C4-2B (cell line): ENCODE measurements at regions not wholly inside any gene's neighbourhood (a gene's known extent, or its start where the extent isn't known, plus 50 kb on each side); places are given as distances from the start of the nearest gene placed in this dataset.

ENCODE experiments used
- H3K27ac ChIP-seq: fragments of 450-650 bp; 2 replicates; pipeline ENCODE4 v1.5.1; 2017
- ZFX ChIP-seq: fragments of 450-650 bp; IDR thresholded peaks from 2 replicates; pipeline ENCODE4 v1.6.1; 2017
- TF ChIP-seq, protein P1 (sequence below): fragments of 450-650 bp; conservative IDR thresholded peaks from 2 replicates; pipeline ENCODE4 v1.5.1; 2017; ENCODE audit warnings: mild to moderate bottlenecking

DNA sequence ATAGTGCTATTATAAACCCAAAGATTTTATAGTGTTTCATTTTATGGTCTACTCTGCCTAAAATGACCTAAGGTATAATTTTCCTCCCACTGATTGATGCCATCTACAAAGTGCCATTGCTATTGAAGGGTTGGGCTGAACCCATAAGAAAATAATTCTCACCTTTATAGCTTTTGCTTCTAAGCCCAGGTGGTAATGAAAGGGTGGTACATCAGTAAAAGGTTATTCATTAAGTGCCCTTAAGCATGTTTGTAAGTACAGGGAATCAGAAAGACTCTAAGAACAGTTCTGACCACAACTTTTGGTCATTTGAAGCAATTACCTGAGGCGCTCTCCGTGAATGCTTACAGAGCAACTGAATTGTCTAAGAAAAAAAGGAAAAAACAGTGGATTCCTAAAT is 1247.3 kb downstream of the NXPH1 start:
- no peak for TF ChIP-seq ZFX
- TF ChIP-seq, protein P1, sequence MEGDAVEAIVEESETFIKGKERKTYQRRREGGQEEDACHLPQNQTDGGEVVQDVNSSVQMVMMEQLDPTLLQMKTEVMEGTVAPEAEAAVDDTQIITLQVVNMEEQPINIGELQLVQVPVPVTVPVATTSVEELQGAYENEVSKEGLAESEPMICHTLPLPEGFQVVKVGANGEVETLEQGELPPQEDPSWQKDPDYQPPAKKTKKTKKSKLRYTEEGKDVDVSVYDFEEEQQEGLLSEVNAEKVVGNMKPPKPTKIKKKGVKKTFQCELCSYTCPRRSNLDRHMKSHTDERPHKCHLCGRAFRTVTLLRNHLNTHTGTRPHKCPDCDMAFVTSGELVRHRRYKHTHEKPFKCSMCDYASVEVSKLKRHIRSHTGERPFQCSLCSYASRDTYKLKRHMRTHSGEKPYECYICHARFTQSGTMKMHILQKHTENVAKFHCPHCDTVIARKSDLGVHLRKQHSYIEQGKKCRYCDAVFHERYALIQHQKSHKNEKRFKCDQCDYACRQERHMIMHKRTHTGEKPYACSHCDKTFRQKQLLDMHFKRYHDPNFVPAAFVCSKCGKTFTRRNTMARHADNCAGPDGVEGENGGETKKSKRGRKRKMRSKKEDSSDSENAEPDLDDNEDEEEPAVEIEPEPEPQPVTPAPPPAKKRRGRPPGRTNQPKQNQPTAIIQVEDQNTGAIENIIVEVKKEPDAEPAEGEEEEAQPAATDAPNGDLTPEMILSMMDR = no peak
- H3K27ac ChIP-seq = no peak overlapping the region

DNA sequence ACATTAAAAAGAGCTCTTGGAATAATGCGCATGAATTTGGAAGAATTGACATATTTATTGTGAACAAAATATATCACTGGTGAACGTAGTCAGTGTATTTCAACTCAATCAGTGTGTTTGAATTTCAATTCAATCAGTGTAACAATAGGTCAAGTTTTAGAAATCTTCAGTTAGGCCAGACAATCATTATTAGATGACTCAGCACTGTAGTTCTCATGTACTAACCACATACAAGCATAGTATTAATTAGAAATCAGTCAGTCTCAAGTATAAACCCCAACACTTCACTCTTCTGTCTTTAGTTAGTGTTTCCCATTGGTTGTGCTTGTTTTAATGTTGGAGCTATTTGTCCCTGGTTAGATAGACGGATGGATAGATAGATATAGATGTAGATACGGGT is 1247.9 kb downstream of the NXPH1 start:
- no peak overlapping the region for H3K27ac ChIP-seq

GRCh38 chr7:9691286-9691685 is 1257.9 kb downstream of the NXPH1 start:
- TF ChIP-seq ZFX = no peak
- TF ChIP-seq, protein P1 = no peak
- H3K27ac ChIP-seq = no peak overlapping the region

More for the DNA sequence above, 1247.9 kb downstream of the NXPH1 start:
- TF ChIP-seq ZFX = no peak
- TF ChIP-seq, protein P1 = no peak

- TF ChIP-seq, protein P1 = no peak
- no peak for TF ChIP-seq ZFX
- H3K27ac ChIP-seq = no peak overlapping the region
Observed at GRCh38 chr7:9698375-9698774, 1265.0 kb downstream of the NXPH1 start.

DNA sequence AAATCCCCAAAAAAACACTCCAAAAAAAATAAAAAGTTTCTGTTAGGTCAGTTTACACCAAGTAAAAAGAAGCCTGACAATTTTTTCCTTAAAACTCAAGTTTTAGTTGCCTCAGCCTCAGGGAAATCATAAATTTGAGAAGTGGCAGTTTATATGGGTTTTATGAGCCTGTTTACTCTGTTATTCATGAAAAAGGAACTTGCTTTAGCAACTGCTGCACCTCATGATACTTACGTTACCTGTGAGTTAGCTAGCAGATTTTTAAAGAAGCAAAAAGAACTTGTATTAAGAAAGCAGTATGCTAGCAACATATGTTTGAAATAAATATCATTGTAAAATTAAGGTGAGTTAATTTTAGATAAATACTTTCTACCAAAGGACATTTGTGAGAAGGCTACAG is 1264.5 kb upstream of the PHF14 start:
- no peak overlapping the region for H3K27ac ChIP-seq
- TF ChIP-seq, protein P1 = no peak
- TF ChIP-seq ZFX = no peak

GRCh38 chr7:9711259-9711918 is 1262.3 kb upstream of the PHF14 start:
- TF ChIP-seq, protein P1 = no peak
- no peak for TF ChIP-seq ZFX
- no peak overlapping the region for H3K27ac ChIP-seq

GRCh38 chr7:9718071-9718661 is 1255.5 kb upstream of the PHF14 start:
- TF ChIP-seq, protein P1 = no peak
- no peak for TF ChIP-seq ZFX

More at GRCh38 chr7:9718071-9718661, 1255.5 kb upstream of the PHF14 start:
- no peak overlapping the region for H3K27ac ChIP-seq
